RWPE1 (cell line): ENCODE measurements at regions not wholly inside any gene's neighbourhood (a gene's known extent, or its start where the extent isn't known, plus 50 kb on each side); places are given as distances from the start of the nearest gene placed in this dataset.

ENCODE experiments used
- CTCF ChIA-PET: fragments of 350-600 bp; sonication (Branson Sonifier 250); formaldehyde crosslinking; extraction: SDS; loops from one replicate; lab custom pipeline; 2021; lab: Yijun Ruan, JAX
- POLR2A ChIA-PET: fragments of 400-600 bp; formaldehyde crosslinking; extraction: SDS; loops from one replicate; lab custom pipeline; 2020; ENCODE audit warnings: antibody characterized with exemption; ENCODE audit not compliant: low non-redundant PET; lab: Yijun Ruan, JAX
- DNase-seq: peaks from one replicate; pipeline ENCODE4 v3.0.0; 2012; ENCODE audit warnings: low spot score
- H3K27ac ChIP-seq: fragments of 450-650 bp; 2 replicates; pipeline ENCODE4 v1.5.1; 2017
- TF ChIP-seq, protein P1 (sequence below): fragments of 450-650 bp; conservative IDR thresholded peaks from 2 replicates; pipeline ENCODE4 v1.5.1; 2017; ENCODE audit warnings: low read depth, mild to moderate bottlenecking

DNA sequence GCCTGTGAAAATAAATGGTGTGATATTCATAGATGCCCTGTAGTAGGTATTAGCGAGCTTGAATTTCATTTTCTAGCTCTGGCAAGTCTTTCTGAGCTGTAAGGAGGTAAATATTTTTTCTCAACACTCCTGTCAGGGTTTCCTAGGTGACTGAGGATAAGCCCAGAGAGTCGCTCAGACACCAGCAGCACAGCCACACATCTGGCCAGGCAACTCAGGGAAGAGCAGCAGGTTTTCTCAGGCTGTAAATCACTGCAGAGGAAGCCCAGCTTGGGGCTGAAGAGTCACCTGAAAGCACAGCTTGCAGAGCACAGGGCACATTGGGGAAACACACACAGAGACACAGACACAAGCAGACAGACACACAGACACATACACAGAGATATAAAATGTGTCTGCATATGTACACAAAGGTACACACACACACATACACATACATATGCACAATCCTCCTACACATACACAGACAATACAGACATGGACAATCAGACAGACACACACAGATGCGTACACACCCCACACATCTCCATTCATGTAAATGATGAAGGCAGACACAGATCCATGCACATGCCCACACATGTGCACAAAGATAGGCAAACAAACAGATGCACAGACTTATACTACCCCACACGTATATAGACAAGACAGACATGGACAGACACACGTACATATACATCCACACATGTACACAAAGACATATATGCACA is 232.0 kb upstream of the TMTC1 start:
- no peak overlapping the region for H3K27ac ChIP-seq
- CTCF ChIA-PET = no interaction called here
- POLR2A ChIA-PET = no interaction called here
- no peak for DNase-seq
- TF ChIP-seq, protein P1, sequence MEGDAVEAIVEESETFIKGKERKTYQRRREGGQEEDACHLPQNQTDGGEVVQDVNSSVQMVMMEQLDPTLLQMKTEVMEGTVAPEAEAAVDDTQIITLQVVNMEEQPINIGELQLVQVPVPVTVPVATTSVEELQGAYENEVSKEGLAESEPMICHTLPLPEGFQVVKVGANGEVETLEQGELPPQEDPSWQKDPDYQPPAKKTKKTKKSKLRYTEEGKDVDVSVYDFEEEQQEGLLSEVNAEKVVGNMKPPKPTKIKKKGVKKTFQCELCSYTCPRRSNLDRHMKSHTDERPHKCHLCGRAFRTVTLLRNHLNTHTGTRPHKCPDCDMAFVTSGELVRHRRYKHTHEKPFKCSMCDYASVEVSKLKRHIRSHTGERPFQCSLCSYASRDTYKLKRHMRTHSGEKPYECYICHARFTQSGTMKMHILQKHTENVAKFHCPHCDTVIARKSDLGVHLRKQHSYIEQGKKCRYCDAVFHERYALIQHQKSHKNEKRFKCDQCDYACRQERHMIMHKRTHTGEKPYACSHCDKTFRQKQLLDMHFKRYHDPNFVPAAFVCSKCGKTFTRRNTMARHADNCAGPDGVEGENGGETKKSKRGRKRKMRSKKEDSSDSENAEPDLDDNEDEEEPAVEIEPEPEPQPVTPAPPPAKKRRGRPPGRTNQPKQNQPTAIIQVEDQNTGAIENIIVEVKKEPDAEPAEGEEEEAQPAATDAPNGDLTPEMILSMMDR = no peak

DNA sequence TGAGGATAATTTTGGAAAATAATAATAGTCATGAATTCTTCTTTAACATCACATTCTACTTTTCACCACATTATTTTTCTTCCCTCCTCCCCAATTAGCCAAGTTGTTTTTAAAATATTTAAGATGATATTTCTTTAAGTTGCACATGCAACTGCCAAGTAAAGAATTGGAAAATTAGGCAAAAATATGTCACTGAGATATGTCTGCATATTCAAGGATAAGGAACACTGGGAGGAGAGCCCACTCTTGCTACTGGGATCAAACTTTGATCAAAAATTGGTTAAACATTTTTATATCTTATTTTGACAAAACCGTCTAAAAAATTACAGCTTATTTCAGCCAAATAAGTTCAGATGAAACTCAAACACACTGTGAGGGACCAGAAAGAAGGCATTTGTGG is 231.2 kb upstream of the TMTC1 start:
- no peak overlapping the region for H3K27ac ChIP-seq
- DNase-seq = no peak
- TF ChIP-seq, protein P1 = no peak
- ChIA-PET POLR2A (no interaction called here), CTCF (no interaction called here)

DNA sequence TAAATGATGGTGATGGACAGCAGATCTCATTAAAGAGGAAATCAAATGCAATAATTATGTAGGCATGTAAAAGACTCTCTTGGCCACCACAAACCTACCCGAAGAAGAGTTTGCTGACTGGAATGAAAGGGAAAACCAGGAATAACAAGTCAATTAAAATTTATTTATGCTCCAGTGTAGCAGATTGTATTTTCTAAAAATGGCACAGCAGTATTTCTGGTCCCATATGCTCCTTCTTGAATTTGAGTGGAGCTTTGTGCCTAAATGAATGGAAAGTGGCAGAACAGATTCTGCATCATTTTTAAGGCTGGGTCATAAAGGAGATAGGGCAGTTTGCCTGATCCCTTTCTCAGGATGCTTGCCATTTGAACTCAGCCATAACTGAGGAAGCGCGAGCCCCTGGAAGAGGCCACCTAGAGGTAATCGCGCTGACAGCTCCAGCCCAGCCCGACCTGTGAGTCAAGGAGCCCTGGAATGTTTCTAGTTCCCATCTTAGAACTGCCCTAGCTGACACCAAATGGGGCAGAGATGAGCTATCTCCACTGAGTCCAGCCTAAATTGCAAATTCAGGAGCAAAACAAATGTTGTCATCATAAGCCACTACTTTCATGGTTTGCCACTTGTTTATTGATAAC is 229.2 kb upstream of the TMTC1 start:
- CTCF ChIA-PET = no interaction called here
- no peak overlapping the region for H3K27ac ChIP-seq
- POLR2A ChIA-PET = no interaction called here
- TF ChIP-seq, protein P1 = no peak
- no peak for DNase-seq

DNA sequence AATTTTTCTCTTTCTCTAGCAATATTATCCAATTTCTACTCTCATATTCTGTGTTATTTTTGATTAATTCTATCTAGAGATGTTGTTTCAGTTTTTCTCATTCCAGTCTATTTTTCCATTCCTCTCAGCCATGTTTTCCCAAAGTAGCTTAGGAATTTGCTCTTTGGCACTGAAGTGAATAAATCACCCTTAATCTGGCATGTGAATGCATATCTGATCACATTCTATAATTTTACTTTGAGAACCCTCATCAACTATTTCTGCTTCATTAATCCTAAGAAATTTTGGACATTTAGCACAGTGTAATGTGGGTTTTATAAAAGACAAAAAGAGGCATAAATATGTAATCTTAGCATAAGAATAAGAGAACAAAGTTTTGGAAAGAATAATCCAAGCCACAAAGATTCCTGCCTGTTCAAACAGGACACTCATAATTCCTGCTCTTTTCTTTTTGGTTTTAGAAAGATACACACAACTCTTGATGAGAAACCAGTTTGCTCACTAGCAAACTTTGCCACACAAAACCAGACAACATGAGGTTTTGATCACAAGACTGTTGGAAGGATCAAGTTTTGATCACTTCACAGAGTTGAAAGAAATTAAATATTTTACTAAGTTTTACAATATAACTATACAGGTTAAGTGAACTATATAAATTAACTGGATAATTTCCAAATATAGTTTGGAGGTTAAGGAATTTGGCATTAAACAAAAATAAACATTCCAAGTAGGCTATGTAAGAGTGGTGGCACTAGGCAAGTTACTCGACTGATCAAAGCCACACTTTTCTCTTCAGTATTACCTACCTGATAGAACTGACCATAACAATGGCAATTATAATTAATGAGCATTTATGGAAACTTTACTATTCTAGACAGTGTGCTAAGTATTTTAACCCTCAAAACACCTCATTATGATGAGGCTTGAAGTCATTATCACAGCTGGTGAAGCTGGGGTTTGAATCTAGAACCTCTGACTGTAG is 226.6 kb upstream of the TMTC1 start:
- TF ChIP-seq, protein P1 = no peak
- no peak for DNase-seq
- ChIA-PET CTCF (interaction anchor here (0.7 kb wide), 1 partner anchor 1187 kb away, joined by 3 read pairs; no protein-coding TSS in a partner anchor), POLR2A (no interaction called here)
- no peak overlapping the region for H3K27ac ChIP-seq

DNA sequence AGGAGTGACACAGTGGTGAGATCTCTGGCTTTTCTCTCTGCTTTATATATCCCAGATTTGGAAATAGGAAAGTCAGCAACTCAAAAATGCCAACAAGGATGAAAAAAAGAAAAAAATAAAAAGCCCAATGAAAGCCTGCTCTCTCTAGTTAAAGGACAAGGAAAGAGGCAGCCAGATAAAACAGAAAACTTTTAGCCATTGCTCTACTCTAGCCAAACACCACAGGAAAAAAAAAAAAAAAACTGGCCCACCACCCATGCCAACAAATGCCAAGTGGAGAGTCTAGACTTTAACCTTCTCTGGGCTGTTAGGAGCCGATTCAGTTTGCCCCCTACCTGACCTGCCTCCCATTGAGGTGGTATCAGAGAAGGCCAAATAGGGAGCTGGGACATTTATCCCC is 222.3 kb upstream of the TMTC1 start:
- no peak for DNase-seq
- POLR2A ChIA-PET = no interaction called here
- TF ChIP-seq, protein P1 = no peak
- CTCF ChIA-PET = no interaction called here
- H3K27ac ChIP-seq = no peak overlapping the region

DNA sequence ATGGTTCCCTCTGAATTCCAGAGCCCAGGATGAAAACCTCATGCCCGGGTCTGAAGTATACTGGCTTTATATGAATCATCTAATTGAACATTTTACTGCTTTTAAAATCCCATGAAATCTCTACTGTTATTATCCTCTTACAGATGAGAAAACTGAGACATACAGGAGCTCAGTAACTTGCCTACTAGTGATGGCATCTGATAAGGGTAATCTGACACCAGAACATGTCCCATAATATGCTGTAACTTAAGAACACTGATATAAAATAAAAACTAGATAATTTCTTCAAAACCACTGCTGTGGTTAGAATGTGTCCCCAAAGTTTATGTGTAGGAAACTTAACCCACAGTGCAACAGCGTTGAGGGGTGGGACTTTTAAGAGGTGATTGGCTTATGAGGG is 219.6 kb upstream of the TMTC1 start:
- CTCF ChIA-PET = no interaction called here
- no peak for DNase-seq
- TF ChIP-seq, protein P1 = no peak
- POLR2A ChIA-PET = no interaction called here
- no peak overlapping the region for H3K27ac ChIP-seq
